GDM1 (cell line): ENCODE measurements at regions not wholly inside any gene's neighbourhood (a gene's known extent, or its start where the extent isn't known, plus 50 kb on each side); places are given as distances from the start of the nearest gene placed in this dataset.
"Not testable (repeated sequence)": the region's sequence is repeated elsewhere in the genome, so short reads cannot be mapped to it uniquely, and the experiment has no call there.

Source experiments
- DNase-seq: peaks from one replicate; lab custom pipeline; 2025; lab: John Stamatoyannopoulos, UW

GRCh38 chr12:89880690-89881350, 172.2 kb upstream of the ATP2B1 start:
- DNase-seq: no peak

- DNase-seq: no peak
These were observed 171.1 kb upstream of the ATP2B1 start for GRCh38 chr12:89879766-89880165.

DNA sequence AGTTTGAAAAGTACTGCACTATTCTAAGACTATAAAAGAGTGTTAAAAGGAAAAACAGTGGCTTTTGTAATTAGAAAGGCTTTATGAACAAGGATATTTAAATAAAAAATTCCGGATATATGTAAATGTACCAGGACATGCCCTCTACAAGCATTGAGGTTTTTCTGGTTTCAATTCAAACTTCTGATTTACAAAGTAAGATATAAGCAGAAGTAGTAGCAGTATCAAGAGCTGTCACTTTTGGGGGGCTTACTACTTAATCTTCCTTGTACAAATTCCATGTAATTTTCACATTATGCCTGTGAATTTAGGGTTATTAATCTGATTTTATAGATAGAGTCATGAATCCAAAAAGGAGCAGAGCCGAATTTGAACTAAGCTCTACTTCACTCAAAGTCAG, 170.3 kb upstream of the ATP2B1 start:
- DNase-seq: no peak

DNA sequence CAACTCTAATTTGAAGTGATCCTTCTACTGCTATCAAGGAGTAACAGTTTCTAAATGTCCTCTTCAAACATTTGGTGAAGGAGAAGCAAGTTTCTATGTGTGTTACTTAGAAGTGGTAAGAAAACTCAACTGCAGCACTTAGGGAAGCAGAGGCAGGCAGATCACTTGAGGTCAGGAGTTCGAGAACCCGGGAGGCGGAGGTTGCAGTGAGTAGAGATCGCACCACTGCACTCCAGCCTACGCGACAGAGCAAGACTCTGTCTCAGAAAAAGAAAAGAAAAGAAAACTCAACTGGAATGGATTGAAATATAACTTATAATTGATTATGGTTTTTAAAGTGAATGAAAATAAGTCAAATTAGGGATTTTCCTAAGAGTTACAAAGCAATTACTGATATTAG, 169.7 kb upstream of the ATP2B1 start:
- no peak for DNase-seq

GRCh38 chr12:89877671-89878070, 169.0 kb upstream of the ATP2B1 start:
- DNase-seq: no peak

DNA sequence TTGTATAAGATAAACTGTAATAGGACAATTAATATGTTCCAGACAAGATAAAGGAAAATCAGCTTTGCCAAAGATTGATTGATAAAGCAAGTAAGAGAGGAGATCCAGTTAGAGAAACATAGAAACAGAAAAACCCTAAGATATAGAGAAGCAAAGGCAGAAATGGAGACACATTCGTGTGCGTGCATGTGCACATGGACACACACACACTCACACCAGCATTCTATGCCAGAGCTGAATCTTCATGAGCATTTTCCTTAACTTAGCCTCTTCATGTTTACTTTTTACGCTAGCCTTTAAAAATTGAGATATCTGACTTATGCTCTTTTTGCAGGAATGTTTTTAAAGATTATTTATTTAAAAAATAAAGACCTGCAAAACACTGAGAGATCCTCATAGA, 168.5 kb upstream of the ATP2B1 start:
- DNase-seq: no peak

GRCh38 chr12:89875809-89876208, 167.2 kb upstream of the ATP2B1 start:
- no peak for DNase-seq

GRCh38 chr12:89875225-89875624, 166.6 kb upstream of the ATP2B1 start:
- DNase-seq: no peak

DNA sequence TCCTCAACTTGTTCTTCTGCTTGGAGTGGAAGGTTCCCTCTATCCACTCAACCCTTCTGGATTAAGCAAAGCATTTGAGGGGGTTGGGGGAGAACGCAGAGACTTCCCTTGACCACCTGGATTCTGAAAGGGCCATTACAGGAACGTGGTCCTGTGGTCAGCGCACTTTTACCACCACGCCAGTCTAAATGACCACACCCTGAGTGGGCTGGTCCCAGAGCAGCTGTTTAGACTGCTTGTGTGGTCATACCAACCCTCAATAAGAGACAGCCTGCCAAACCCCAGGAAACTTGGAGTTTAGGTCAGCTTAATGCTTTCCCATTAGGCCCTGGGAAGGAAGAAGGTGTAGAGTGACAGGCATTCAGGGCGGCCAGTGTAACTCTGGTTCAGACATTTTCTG, 165.5 kb upstream of the ATP2B1 start:
- no peak for DNase-seq

DNA sequence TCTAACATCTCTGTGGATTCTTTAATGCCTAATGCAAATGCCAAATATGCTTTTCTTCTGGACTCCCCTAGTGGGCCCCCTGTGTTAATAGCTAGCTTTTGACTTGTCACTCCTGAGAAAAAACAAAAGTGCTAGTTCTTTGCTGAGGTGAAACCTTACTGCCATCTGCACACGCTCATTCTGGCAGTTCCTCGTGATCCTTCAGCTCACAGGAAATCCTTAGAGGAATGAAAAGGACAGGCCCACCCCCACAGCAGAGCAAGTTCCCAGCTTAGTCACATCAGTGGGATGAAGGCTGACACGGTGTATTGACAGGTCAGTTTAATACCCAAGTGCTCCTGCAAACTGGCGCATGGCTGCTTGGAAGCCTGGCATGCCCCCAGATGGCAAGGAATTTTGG, 165.1 kb upstream of the ATP2B1 start:
- DNase-seq: no peak

GRCh38 chr12:89872922-89873630, 164.4 kb upstream of the ATP2B1 start:
- DNase-seq: no peak

DNA sequence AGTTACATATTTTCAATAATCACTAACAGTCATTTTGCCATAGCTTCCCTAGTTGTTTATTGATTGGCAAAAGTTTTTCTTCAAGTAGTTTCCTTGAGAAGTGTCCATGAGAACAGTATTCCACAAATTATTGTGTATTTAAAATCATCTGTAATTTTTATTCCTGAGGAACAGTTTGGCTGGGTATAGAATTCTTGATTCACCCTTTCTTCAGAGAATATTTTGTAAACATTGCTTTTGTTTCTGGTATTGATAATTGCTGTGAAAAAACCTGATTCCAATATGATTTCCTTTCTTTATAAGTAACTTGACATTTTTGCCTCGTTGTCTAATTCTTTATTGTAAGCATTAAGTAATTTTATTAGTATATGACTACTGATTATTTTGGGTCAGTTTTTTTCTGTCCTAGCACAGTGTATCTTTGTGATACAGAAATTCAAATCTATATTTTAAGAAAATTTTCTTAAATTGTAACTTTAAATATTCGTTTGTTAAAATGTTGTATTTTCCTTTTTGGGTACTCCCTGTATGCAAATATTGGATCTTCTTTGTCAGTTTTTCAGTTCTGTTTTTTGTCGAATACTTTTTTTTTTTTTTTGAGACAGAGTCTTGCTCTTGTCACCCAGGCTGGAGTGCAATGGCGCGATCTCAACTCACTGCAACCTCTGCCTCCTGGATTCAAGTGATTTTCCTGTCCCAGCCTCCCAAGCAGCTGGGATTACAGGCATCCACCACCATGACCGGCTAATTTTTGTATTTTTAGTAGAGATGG, 162.0 kb upstream of the ATP2B1 start:
- no peak for DNase-seq

DNA sequence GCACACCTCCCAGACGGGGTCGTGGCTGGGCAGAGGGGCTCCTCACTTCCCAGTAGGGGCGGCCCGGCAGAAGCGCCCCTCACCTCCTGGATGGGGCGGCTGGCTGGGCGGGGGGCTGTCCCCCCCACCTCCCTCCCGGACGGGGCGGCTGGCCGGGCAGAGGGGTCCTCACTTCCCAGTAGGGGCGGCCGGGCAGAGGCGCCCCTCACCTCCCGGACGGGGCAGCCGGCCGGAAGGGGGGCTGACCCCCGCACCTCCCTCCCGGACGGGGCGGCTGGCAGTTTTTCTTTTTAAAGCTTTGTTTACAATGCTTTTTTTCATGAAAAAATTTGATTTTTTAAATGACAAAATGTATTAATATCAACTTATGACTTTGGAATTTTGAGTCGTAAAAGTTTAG, 159.0 kb upstream of the ATP2B1 start:
- not testable (repeated sequence) for DNase-seq

- no peak for DNase-seq
These were observed 155.8 kb upstream of the ATP2B1 start for GRCh38 chr12:89864411-89864810.

DNA sequence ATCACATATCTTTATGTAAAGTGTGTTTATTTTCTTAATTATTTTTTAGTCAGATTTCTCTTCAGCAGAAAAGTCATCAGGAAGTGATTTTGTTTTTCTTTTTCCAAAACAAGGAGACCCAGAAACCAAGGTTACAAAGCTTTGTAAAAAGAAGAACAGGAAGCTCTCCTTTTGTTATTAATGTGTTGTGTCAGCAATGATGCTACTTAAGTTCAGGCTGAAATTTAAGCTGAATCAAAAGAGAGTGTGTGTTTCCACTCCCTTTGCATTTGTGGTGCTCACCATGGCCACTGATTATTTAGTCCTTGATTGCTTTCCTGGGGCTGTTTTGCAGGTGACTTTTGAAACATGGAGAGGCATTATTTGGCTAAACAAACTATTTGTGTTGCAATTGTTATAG, 155.3 kb upstream of the ATP2B1 start:
- DNase-seq: no peak

DNA sequence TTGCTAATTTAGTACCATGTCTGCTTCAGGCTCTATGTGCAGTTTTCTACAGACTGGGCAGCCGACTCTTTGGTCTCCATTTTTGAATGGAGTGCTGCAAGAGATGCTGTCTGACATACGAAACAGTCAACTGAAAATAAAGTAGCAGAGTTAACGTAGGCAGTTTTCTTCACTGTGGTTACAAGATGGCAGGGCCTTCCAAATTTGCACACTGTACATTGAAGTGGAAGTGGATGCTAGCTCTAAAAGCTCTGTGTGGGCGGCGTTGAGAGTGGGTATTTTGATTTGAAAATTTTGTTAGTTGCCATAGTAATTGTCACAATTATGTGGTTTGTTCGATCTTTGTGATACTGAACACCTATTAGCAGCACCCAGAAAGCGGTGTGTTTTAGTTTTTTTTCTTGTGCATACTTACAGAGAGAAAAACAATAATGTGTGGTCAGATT, 154.9 kb upstream of the ATP2B1 start:
- DNase-seq: no peak

DNA sequence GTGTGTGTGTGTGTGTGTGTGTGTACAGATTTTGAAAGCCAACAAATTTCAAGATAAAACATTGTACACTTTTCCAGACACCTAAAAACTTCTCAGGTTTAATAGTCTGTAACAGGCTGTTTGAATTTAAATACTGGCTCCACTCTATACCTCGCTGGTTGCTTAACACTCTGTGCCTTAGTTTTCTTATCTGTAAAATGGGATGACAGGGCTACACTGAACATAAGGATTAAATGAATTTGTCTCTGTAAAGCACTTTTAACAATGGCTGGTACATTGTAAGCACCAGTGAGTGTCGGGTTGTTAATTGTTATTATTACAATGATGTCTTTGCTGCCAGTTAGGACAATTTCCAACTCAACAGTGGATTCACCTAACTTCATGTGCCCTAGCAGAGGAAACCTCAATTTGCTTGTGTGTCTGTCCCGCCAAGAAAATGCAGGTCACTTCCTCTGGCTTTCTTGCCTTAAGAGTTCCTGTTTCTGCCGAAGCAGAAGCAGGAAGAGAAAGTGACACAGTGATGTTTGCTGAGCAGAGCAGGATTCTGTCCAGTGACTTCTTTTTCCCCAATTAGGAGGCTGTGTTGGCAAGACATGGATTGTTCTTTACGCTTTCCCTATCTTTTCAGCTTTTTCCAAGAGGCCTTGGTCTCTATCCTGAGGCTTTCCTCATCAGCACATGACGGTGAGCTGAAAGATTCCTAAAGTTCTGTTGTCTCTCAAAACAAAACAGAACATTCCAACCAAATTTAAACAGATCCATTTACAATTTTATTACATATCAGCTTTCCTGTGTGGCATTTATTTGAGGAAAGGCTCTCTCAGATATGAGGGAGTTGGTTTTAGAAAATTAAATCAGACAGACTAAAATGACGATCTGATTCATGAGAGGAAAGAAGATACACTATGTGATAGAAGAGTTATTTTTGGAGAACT, 154.1 kb upstream of the ATP2B1 start:
- peak; percentile 86 for DNase-seq

DNA sequence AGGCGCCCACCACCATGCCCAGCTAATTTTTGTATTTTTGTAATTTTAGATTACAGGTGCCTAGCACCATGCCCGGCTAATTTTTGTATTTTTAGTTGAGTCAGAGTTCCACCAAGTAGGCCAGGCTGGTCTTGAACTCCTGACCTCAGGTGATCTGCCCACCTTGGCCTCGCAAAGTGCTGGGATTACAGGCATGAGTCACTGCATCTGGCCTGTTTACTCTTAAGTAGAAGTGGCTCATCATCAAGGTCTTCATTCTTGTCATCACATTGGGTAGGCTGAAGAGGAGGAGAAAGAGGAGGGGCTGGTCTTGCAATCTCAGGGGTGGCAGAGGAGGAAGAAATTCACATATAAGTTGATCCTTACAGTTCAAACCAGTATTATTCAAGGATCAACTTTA, 152.4 kb upstream of the ATP2B1 start:
- no peak for DNase-seq

DNA sequence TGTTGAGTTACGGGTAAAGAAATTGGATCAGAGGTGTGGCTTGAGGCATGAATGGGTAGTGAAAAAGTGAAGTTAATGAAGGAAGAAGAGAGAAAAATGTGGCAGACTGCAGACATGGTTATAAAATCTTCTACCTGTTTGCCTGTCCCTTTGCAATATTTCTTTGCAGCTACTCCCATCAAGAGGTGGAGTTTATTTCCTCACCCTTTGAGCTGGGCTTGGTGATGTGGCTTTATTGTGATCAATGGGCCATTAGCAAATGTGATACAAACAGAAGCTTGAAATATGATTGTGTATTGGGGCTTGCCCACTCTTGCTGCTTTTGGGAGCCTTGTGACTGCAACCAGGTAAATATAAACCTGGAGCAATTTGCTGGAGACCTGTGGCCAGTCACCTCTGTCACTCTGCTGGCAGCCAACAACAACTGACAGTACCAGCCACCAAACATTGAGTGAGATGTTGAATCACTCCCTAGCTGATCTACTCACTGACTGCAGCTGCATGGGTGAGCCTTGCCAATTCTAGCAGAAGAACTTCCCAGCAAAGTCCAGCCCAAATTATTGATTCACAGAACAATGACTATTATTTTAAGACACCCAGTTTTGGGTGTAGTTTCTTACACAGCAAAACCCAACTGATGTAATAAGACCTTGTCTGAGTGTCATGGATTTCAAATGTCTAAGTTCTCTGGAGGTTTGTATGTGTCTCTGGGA, 151.0 kb upstream of the ATP2B1 start:
- DNase-seq: no peak

DNA sequence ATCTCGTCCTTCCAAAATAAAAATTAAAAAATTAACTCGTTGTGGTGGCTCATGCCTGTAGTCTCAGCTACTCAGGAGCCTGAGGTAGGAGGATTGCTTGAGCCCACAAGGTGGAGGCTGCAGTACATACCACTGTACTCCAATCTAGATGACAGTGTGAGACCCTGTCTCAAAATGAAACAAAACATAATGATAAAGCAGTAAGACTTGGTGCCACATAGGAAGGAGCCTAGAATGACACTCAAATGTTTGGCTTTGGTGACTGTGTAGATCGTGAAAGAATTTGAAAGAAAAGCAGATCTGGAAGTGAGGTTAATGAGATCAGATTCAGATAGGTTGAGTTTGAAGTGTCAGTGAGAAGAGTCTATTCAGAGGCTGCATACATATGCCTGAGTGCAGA, 150.1 kb upstream of the ATP2B1 start:
- no peak for DNase-seq

DNA sequence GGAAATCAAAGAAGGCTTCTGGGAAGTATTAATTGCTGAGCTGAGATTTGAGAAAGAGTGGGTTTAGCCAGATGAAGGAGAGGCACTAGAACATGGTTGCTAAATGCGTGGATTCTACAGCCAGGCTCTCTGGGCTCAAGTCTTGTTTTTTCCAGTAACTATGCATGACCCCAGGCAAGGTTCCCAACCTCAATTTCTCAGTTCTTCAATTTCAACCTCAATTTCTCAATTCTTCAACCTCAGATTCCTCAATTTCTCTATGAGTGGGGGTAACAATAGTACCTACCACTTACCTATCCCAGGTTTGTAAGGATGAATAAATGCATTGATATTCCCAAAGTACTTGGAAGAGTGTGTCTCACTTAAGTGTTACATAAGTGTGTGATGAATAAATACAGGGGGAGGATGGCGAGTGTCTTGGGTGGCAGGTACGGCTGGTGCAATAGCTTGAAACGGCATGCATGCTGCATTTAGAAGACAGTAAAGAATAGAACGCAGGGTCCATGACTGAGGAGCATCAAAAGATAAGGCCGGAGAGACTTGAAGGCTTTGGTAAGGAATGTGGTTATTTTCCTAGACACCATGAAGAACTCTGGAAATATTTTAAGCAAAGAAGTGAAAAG, 149.1 kb upstream of the ATP2B1 start:
- DNase-seq: no peak
